Naive B cell (primary cell): ENCODE measurements at regions not wholly inside any gene's neighbourhood (a gene's known extent, or its start where the extent isn't known, plus 50 kb on each side); places are given as distances from the start of the nearest gene placed in this dataset.
A peak's percentile ranks its signal among the peaks of the same experiment; 100 is the strongest.

ENCODE experiments used
- ATAC-seq, 2 donors: fragments of 150-1000 bp; cut with Tn5 transposase; 2 replicates each; pipeline ENCODE4 v1.10.0; 2021; ENCODE audit warnings: low read depth in 2 of 2, mild to moderate bottlenecking in 2 of 2, moderate library complexity in 2 of 2
- DNase-seq: peaks from one replicate; pipeline ENCODE4 v3.0.0; 2022
- H3K27ac Mint-ChIP-seq, 6 donors: one replicate each; pipeline ENCODE4 v1.8.0; 2020 to 2022; ENCODE audit warnings: mild to moderate bottlenecking in 6 of 6, mixed read lengths in 6 of 6, moderate library complexity in 5 of 6, inconsistent platforms in 2 of 6
- H3K27me3 Mint-ChIP-seq, 3 donors: one replicate each; pipeline ENCODE4 v1.8.0; 2021 to 2022; ENCODE audit warnings: mixed read lengths in 3 of 3, mild to moderate bottlenecking in 1 of 3
- H3K36me3 Mint-ChIP-seq, 2 donors: one replicate each; pipeline ENCODE4 v1.8.0; 2020 to 2022; ENCODE audit warnings: mixed read lengths in 2 of 2, inconsistent platforms in 1 of 2, mild to moderate bottlenecking in 1 of 2
- H3K4me1 Mint-ChIP-seq, 3 donors: one replicate each; pipeline ENCODE4 v1.8.0; 2020 to 2022; ENCODE audit warnings: mixed read lengths in 3 of 3, inconsistent platforms in 1 of 3, mild to moderate bottlenecking in 1 of 3, moderate library complexity in 1 of 3
- H3K4me3 Mint-ChIP-seq, 8 donors: one replicate each; pipeline ENCODE4 v1.8.0; 2020 to 2022; ENCODE audit warnings: mild to moderate bottlenecking in 8 of 8, mixed read lengths in 8 of 8, moderate library complexity in 8 of 8, inconsistent platforms in 2 of 8
- H3K9me3 Mint-ChIP-seq, 7 donors: one replicate each; pipeline ENCODE4 v1.8.0; 2020 to 2022; ENCODE audit warnings: mixed read lengths in 7 of 7, mild to moderate bottlenecking in 5 of 7, inconsistent platforms in 2 of 7, moderate library complexity in 1 of 7

GRCh38 chr5:5575461-5575860 lies 153.0 kb downstream of the ICE1 start:
- Mint-ChIP-seq H3K4me3 (no peak overlapping the region), H3K9me3 (peaks cover 0 to 4% (median 0%) of the 10 kb centered on the region in 7 donors), H3K36me3 (no peaks in the 10 kb centered on the region), H3K27me3 (peaks cover 0 to 7% (median 5%) of the 10 kb centered on the region in 3 donors), H3K4me1 (no peaks in the 10 kb centered on the region), H3K27ac (no peak overlapping the region)
- ATAC-seq, result no peak
- no peak for DNase-seq

DNA sequence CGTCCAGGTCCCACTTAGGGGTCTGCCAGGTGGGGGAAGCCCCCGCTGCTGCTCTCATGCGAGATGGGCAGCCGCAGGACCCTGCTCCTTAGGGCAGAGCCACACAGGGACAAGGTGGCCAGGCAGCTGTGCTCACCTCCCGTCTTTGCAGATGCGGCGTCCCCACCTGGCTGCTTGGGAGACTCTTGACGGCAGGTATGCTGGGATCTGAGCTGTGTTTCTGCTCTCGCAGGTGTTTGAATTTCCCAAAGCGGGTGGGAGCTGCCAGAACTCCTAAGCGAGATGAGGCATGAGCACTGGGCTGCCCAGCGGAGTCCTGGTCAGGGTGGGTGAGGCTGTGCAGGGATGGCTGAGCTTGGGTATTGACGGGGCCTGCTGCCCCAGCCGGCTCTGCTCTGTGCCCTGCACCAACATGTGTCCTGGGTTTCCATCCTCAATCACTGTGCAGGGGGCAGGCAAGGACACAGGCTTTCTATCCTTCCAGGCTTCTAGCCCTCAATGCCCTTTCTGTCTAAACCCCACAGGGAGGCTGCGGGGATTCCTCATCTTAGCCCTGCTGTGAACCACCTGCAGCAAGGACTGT lies 151.4 kb downstream of the ICE1 start:
- Mint-ChIP-seq H3K4me1 (no peaks in the 10 kb centered on the region), H3K27me3 (peaks cover 5 to 15% (median 8%) of the 10 kb centered on the region in 3 donors), H3K27ac (no peak overlapping the region), H3K9me3 (peaks cover 0 to 4% (median 0%) of the 10 kb centered on the region in 7 donors), H3K36me3 (no peaks in the 10 kb centered on the region), H3K4me3 (no peak overlapping the region)
- ATAC-seq (no peak), DNase-seq (no peak)

GRCh38 chr5:5572976-5573797 lies 150.7 kb downstream of the ICE1 start:
- no peak overlapping the region for H3K27ac Mint-ChIP-seq

DNA sequence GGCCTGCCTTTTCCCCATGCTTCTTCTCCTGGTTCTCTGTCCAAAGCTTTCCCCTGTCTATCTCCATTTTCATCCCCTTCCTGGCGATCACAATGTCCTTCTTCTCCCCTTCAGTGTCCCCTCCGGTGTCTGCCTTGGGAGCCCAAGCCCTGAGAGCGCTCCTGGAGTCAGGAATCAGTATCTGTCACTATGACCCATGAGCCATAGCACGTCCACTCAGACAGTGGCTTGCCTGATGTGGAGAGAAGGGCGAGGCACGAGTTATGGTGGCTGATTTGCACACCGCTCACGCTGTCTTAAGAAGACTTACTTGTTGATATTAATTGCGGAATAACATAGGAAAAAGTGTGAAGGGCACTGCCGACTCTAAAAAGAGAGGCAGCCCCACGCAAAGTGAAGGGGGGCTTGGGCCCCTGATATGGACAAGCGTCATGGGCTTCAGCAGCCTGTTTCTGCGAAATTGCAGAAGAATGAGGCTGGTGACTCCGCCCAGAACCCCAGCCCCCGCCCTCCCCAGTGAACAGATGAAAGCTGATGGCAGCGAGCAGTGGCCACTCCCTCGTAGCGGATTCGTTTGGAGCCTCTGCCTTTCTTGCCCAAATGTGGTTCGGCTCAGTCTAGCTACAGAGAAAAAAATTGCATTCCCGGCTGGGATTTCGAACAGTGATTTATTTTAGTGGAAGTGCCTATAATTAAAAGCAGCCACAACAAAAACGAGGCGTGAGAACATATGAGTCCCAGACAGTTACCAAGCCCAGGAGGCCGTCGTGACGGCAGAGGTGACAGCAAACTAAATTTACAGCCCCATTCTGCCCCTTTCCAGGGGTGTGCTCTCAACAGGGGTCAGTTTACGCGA lies 149.8 kb downstream of the ICE1 start:
- ATAC-seq (no peak), DNase-seq (no peak)
- no peaks in the 10 kb centered on the region for H3K4me1 Mint-ChIP-seq
- no peak overlapping the region for H3K27ac Mint-ChIP-seq
- peaks cover 0 to 4% (median 0%) of the 10 kb centered on the region in 7 donors for H3K9me3 Mint-ChIP-seq
- peaks cover 5 to 20% (median 10%) of the 10 kb centered on the region in 3 donors for H3K27me3 Mint-ChIP-seq
- no peaks in the 10 kb centered on the region for H3K36me3 Mint-ChIP-seq
- H3K4me3 Mint-ChIP-seq, result peak overlapping the region in 2 of 8 donors; percentile 16 to 37

More at GRCh38 chr5:5572976-5573797, 150.7 kb downstream of the ICE1 start:
- Mint-ChIP-seq H3K36me3 (no peaks in the 10 kb centered on the region), H3K27me3 (peaks cover 5 to 20% (median 10%) of the 10 kb centered on the region in 3 donors), H3K4me3 (no peak overlapping the region), H3K4me1 (no peaks in the 10 kb centered on the region), H3K9me3 (peaks cover 0 to 4% (median 0%) of the 10 kb centered on the region in 7 donors)
- DNase-seq (no peak), ATAC-seq (no peak)

DNA sequence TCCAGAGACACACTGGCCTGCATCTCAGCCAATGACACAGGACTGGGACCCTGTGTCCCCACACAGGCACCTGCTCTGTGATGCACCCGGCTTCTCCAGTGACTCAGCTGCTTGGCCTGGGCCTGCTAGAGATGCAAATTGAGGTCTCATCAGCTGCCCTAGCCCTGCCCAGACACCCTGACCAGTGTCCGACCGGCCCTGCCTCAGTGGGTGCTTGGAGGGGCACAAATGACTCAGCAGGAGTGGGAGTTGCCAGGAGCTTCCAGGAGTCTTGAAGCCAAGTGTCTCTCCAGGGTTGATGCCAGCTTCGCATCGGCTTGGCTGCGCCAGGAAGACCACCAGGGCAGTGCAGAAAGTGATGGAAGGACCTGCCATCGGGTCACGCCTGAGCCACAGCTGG lies 148.2 kb downstream of the ICE1 start:
- Mint-ChIP-seq H3K36me3 (no peaks in the 10 kb centered on the region), H3K27ac (no peak overlapping the region), H3K9me3 (peaks cover 0 to 3% (median 0%) of the 10 kb centered on the region in 7 donors), H3K4me3 (no peak overlapping the region), H3K27me3 (peaks cover 5 to 20% (median 10%) of the 10 kb centered on the region in 3 donors), H3K4me1 (no peaks in the 10 kb centered on the region)
- DNase-seq, result no peak
- ATAC-seq, result no peak

DNA sequence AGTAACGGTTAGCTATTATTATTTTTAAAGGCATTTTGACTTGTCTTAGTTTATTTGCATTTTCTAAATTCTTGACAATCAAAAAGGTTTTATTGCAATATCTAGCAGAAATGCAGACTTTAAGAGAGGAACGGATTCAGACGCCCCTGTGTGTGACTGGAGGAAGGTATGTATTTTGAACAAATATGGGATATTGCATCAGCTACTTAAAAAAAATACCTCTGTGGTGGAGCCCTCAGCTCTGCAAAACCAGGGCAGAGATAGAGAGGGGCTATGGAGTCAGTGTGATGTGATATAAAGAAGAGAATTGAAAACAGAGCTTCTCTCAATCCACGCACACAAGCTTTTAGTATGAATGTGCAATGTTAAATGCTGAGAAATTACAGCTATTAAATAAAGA lies 142.4 kb downstream of the ICE1 start:
- ATAC-seq (no peak), DNase-seq (no peak)
- no peak overlapping the region for H3K27ac Mint-ChIP-seq
- peaks cover 4 to 16% (median 13%) of the 10 kb centered on the region in 3 donors for H3K27me3 Mint-ChIP-seq
- H3K9me3 Mint-ChIP-seq, result peaks cover 0 to 3% (median 0%) of the 10 kb centered on the region in 7 donors
- no peaks in the 10 kb centered on the region for H3K4me1 Mint-ChIP-seq
- H3K36me3 Mint-ChIP-seq, result no peaks in the 10 kb centered on the region
- H3K4me3 Mint-ChIP-seq, result no peak overlapping the region

GRCh38 chr5:5560016-5560415 lies 137.5 kb downstream of the ICE1 start:
- H3K4me3 Mint-ChIP-seq, result no peak overlapping the region
- H3K9me3 Mint-ChIP-seq, result peaks cover 0 to 5% (median 3%) of the 10 kb centered on the region in 7 donors
- H3K27ac Mint-ChIP-seq, result no peak overlapping the region
- DNase-seq (no peak), ATAC-seq (no peak)
- H3K27me3 Mint-ChIP-seq, result peaks cover 7 to 15% (median 13%) of the 10 kb centered on the region in 3 donors
- H3K4me1 Mint-ChIP-seq, result no peaks in the 10 kb centered on the region
- no peaks in the 10 kb centered on the region for H3K36me3 Mint-ChIP-seq

DNA sequence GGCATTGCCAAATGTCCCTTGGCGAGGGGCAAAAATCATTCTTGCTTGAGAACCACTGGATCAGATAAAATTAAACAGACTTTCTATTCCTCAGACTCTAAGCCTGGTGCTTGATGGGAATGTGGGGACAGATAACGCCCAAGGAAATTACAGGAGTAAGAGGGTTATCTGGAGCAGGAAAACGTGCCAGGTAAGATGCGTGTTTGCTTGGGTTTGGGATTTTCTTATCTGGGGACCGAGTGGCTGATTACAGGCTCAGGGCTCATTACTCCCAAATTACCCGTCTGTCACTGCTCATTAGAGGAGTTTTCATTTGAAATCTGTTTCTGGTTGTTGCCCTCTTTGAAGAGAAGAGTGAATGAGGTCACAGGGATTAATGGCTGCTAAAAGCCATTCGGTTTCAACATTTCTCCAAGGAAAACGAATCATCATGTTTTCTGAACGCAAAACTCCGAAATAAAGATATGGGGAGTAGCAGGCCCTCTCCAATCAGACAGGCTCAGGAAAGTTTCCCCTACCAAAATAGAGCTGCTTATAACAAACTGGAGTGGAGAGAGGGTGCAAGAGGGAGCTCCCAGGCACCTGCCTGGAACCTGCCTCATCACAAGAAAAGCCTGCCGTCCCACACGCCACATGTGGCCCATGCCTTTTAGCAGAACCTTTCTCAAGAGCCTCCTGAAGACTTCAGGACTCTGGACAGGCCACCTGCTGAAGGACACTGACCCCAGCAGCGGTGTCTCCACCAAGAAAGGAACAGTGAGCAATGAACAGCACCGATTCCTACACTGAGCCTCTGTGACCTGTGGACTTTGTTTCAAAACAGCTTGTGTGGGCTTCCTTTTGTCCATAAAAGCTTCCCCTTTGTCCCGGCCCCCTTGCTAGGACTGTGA lies 136.4 kb downstream of the ICE1 start:
- Mint-ChIP-seq H3K9me3 (peaks cover 7 to 12% (median 10%) of the 10 kb centered on the region in 7 donors), H3K27me3 (peaks cover 7 to 20% (median 13%) of the 10 kb centered on the region in 3 donors), H3K4me1 (no peaks in the 10 kb centered on the region), H3K36me3 (no peaks in the 10 kb centered on the region), H3K4me3 (no peak overlapping the region), H3K27ac (no peak overlapping the region)
- ATAC-seq, result no peak
- no peak for DNase-seq

DNA sequence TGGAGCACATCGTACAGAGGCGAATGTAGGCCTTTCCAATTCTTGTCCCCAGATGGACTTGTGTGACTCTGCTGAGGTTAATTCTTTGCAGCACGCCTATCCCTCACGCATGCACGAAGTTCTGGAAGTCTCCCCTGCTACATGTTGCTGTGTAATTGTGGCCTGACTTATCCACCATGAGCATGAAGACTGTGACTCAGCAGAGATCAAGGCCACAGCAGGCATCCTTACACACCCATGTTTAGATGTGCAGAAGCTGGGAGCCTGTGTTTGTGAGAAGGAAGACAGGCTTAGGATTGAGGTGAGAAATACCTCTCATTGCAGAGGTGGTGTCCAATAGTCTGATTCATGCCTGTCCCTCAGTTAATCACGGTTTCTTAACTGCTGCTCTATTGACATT lies 135.6 kb downstream of the ICE1 start:
- Mint-ChIP-seq H3K4me3 (no peak overlapping the region), H3K27ac (no peak overlapping the region), H3K4me1 (no peaks in the 10 kb centered on the region), H3K9me3 (peaks cover 7 to 13% (median 11%) of the 10 kb centered on the region in 7 donors), H3K27me3 (peaks cover 7 to 20% (median 13%) of the 10 kb centered on the region in 3 donors), H3K36me3 (no peaks in the 10 kb centered on the region)
- no peak for DNase-seq
- ATAC-seq, result no peak

- H3K4me3 Mint-ChIP-seq, result no peak overlapping the region
- no peak for DNase-seq
- H3K9me3 Mint-ChIP-seq, result peaks cover 11 to 39% (median 16%) of the 10 kb centered on the region in 7 donors
- no peak for ATAC-seq
- no peaks in the 10 kb centered on the region for H3K4me1 Mint-ChIP-seq
- H3K27ac Mint-ChIP-seq, result no peak overlapping the region
- H3K36me3 Mint-ChIP-seq, result no peaks in the 10 kb centered on the region
- H3K27me3 Mint-ChIP-seq, result peaks cover 8 to 22% (median 12%) of the 10 kb centered on the region in 3 donors
These were observed 129.0 kb downstream of the ICE1 start for GRCh38 chr5:5551499-5551898.

DNA sequence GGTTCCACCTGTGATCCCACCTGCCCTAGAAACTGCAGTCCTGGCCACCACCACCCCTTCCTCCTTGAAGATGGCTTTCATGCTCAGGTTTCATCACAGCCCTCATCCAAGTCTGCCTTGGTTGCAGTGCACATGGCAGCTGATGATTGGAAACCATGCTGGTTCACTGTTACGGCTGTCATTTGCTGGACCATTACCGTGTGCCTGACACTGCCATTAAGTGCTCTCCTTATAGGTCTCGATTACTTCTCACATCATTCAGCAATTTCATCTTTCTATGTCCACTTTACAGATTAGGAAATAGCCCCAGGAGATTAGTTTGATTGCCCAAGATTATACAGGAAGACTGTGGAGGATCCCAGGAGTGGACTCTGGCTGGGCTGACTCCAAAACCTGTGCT lies 123.9 kb downstream of the ICE1 start:
- Mint-ChIP-seq H3K36me3 (no peaks in the 10 kb centered on the region), H3K27ac (no peak overlapping the region), H3K27me3 (peaks cover 16 to 30% (median 18%) of the 10 kb centered on the region in 3 donors), H3K9me3 (peaks cover 2 to 20% (median 8%) of the 10 kb centered on the region in 7 donors), H3K4me1 (no peaks in the 10 kb centered on the region), H3K4me3 (no peak overlapping the region)
- DNase-seq, result no peak
- ATAC-seq, result no peak

GRCh38 chr5:5544094-5544663 lies 121.7 kb downstream of the ICE1 start:
- no peaks in the 10 kb centered on the region for H3K36me3 Mint-ChIP-seq
- peaks cover 16 to 36% (median 18%) of the 10 kb centered on the region in 3 donors for H3K27me3 Mint-ChIP-seq
- no peaks in the 10 kb centered on the region for H3K4me1 Mint-ChIP-seq
- ATAC-seq (no peak), DNase-seq (no peak)
- no peak overlapping the region for H3K27ac Mint-ChIP-seq
- H3K9me3 Mint-ChIP-seq, result peaks cover 2 to 14% (median 6%) of the 10 kb centered on the region in 7 donors
- no peak overlapping the region for H3K4me3 Mint-ChIP-seq
